HG02970 (cell line): ENCODE measurements at regions not wholly inside any gene's neighbourhood (a gene's known extent, or its start where the extent isn't known, plus 50 kb on each side); places are given as distances from the start of the nearest gene placed in this dataset.

ENCODE experiments used
- ATAC-seq: cut with Tn5 transposase; IDR thresholded peaks from one replicate; pipeline ENCODE4 v1.9.1; 2021; ENCODE audit warnings: mild to moderate bottlenecking, moderate library complexity, moderate number of reproducible peaks; ENCODE audit not compliant: unreplicated experiment, low FRiP score

- ATAC-seq = no peak
Measured at GRCh38 chr12:75589801-75590200, 78.4 kb upstream of the KRR1 start.

- ATAC-seq = no peak
Measured at GRCh38 chr12:75587340-75588106, 76.1 kb upstream of the KRR1 start.

- no peak for ATAC-seq
Measured at GRCh38 chr12:75585330-75585729, 73.9 kb upstream of the KRR1 start.

- ATAC-seq = no peak
Measured at GRCh38 chr12:75583355-75583754, 71.9 kb upstream of the KRR1 start.

GRCh38 chr12:75581515-75581914 lies 70.1 kb upstream of the KRR1 start:
- ATAC-seq = no peak

GRCh38 chr12:75579552-75579951 lies 68.1 kb upstream of the KRR1 start:
- no peak for ATAC-seq

- no peak for ATAC-seq
Measured at GRCh38 chr12:75578546-75578945, 67.1 kb upstream of the KRR1 start.

- ATAC-seq = no peak
Measured at GRCh38 chr12:75577812-75578211, 66.4 kb upstream of the KRR1 start.

GRCh38 chr12:75571656-75572205 lies 60.3 kb upstream of the KRR1 start:
- no peak for ATAC-seq

- ATAC-seq = no peak
Measured at GRCh38 chr12:75571204-75571603, 59.8 kb upstream of the KRR1 start.

- no peak for ATAC-seq
Measured at GRCh38 chr12:75568801-75569200, 57.4 kb upstream of the KRR1 start.

GRCh38 chr12:75568393-75568792 lies 57.0 kb upstream of the KRR1 start:
- no peak for ATAC-seq

- no peak for ATAC-seq
Measured at GRCh38 chr12:75565795-75566194, 54.4 kb upstream of the KRR1 start.

GRCh38 chr12:75564852-75565251 lies 53.4 kb upstream of the KRR1 start:
- no peak for ATAC-seq

- no peak for ATAC-seq
Measured at GRCh38 chr12:75564398-75564797, 53.0 kb upstream of the KRR1 start.

- ATAC-seq = no peak
Measured at GRCh38 chr12:75563351-75563750, 51.9 kb upstream of the KRR1 start.

GRCh38 chr12:75561921-75562320 lies 50.5 kb upstream of the KRR1 start:
- no peak for ATAC-seq
